C4-2B (cell line): ENCODE measurements at regions not wholly inside any gene's neighbourhood (a gene's known extent, or its start where the extent isn't known, plus 50 kb on each side); places are given as distances from the start of the nearest gene placed in this dataset.

Experiments
- CTCF ChIP-seq: fragments of 450-650 bp; conservative IDR thresholded peaks from 2 replicates; pipeline ENCODE4 v1.5.1; 2017; ENCODE audit warnings: mild to moderate bottlenecking
- ZFX ChIP-seq: fragments of 450-650 bp; IDR thresholded peaks from 2 replicates; pipeline ENCODE4 v1.6.1; 2017

DNA sequence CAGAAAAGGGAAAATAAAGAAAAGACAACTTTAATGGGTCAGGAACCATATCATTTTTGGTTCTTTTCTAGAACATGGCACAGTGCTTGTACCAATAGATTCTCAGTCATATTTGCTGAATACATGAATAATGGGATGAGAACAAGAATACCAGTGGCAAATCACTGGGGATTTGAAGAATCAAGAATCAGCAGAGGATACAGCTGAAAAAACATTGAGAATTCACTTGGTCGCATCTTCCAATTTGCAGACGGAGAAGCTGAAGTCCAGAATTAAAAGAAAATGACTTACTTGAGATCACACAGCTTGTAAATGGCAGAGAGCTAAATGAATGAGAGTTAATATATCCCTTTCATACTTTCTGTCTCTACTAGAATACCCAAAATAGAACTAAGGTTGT, 362.2 kb downstream of the RAD51AP2 start:
- TF ChIP-seq CTCF (no peak), ZFX (no peak)
